BJ (cell line): ENCODE measurements at regions not wholly inside any gene's neighbourhood (a gene's known extent, or its start where the extent isn't known, plus 50 kb on each side); places are given as distances from the start of the nearest gene placed in this dataset.

Source experiments
- CTCF ChIA-PET: fragments of 350-600 bp; formaldehyde crosslinking; extraction: SDS; loops from one replicate; lab custom pipeline; 2021; ENCODE audit warnings: antibody characterized with exemption, inconsistent platforms; lab: Yijun Ruan, JAX
- POLR2A ChIA-PET: fragments of 300-600 bp; sonication (Branson Sonifier 250); formaldehyde crosslinking; extraction: SDS; loops from one replicate; lab custom pipeline; 2021; ENCODE audit warnings: antibody characterized with exemption; lab: Charles Lee
- DNase-seq: peaks from one replicate; pipeline ENCODE4 v3.0.0-alpha.2; 2011; ENCODE audit warnings: low read depth
- H3K27me3 ChIP-seq: 2 replicates; pipeline ENCODE4 v1.6.0; 2011; ENCODE audit warnings: low read length; ENCODE audit not compliant: control insufficient read depth, insufficient read depth
- H3K36me3 ChIP-seq: 2 replicates; pipeline ENCODE4 v1.5.1; 2011; ENCODE audit warnings: low read length; ENCODE audit not compliant: control insufficient read depth, insufficient read depth
- H3K4me3 ChIP-seq: 2 replicates; pipeline ENCODE4 v1.5.1; 2011; ENCODE audit warnings: low read depth, mild to moderate bottlenecking, control low read depth, low read length
- TF ChIP-seq, protein P1 (sequence below): IDR thresholded peaks from 2 replicates; pipeline ENCODE4 v1.5.1; 2011; ENCODE audit warnings: low read depth, mild to moderate bottlenecking, control low read depth, inconsistent platforms, low read length, moderate library complexity; ENCODE audit not compliant: insufficient read depth

DNA sequence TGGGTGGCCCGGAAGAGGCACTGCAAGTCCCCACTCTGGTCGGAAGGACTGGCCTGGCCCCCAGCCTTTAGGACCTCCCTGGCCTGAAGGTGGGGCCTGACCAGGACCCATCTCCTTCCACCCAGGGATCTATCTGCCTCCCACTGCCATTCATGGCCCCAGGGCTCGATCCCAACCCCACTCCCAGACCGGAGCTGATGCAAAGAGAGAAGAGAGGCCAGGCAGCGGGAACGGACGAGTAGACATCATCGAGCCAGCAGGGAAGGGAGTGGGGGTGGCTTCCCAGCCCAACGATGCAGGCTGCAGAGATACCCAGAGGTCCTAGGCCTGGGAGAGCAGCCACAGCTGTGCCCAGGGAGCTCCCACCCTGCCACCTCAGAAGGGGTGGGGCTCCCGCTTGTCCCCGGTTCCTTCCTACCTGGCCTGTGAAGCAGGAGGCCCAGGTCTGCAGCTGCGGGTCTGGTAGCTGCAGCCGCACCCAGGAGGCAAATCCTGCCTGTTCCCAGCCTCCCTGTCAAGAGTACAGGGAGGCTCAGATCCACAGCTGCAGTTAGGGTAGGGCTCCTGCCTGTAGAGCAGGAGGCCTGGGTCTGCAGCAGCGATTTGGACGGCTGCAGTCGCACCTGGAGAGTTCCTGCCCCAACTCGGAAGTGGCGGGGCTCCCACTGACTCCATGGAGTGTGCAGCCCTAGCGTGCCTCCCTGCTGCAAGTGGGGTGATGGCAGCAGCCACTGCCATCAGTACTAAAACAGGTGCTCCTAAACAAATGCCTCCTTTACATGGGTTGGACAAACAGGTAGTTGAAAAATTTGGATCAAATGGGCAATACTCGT lies 1151.0 kb upstream of the PHF14 start:
- ChIA-PET CTCF (interaction anchor here (0.7 kb wide), 1 partner anchor 32 kb away, joined by 3 read pairs; no protein-coding TSS in a partner anchor), POLR2A (no interaction called here)
- Histone ChIP-seq H3K4me3 (no peak overlapping the region), H3K27me3 (no peaks in the 10 kb centered on the region), H3K36me3 (no peaks in the 10 kb centered on the region)
- DNase-seq: no peak
- TF ChIP-seq, protein P1, sequence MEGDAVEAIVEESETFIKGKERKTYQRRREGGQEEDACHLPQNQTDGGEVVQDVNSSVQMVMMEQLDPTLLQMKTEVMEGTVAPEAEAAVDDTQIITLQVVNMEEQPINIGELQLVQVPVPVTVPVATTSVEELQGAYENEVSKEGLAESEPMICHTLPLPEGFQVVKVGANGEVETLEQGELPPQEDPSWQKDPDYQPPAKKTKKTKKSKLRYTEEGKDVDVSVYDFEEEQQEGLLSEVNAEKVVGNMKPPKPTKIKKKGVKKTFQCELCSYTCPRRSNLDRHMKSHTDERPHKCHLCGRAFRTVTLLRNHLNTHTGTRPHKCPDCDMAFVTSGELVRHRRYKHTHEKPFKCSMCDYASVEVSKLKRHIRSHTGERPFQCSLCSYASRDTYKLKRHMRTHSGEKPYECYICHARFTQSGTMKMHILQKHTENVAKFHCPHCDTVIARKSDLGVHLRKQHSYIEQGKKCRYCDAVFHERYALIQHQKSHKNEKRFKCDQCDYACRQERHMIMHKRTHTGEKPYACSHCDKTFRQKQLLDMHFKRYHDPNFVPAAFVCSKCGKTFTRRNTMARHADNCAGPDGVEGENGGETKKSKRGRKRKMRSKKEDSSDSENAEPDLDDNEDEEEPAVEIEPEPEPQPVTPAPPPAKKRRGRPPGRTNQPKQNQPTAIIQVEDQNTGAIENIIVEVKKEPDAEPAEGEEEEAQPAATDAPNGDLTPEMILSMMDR: no peak

DNA sequence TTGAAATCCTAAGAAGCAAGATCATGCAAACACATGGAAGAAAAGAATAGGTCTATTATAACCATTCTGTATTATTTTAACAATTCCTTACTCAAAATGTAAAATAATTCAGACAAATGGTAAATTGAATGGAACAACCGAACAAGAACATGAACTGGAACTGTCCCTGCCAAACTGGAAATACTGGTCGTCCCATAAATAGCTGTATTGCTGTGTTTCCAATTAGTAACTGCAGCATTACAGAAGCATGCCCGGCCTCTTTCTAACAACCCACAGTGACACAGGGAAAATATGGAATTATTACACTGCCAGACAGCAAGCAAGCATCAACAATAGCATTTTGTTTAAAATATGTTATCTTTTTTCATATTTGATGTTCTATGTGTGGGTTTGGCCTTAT lies 1138.5 kb upstream of the PHF14 start:
- no peaks in the 10 kb centered on the region for H3K36me3 ChIP-seq
- no peak overlapping the region for H3K4me3 ChIP-seq
- POLR2A ChIA-PET: no interaction called here
- no peaks in the 10 kb centered on the region for H3K27me3 ChIP-seq
- no peak for DNase-seq
- CTCF ChIA-PET: no interaction called here
- TF ChIP-seq, protein P1: no peak

- TF ChIP-seq, protein P1: no peak
- Histone ChIP-seq H3K36me3 (no peaks in the 10 kb centered on the region), H3K27me3 (no peaks in the 10 kb centered on the region), H3K4me3 (no peak overlapping the region)
- ChIA-PET CTCF (no interaction called here), POLR2A (no interaction called here)
- DNase-seq: no peak
These were observed 1137.0 kb upstream of the PHF14 start for GRCh38 chr7:9836671-9837070.

GRCh38 chr7:9842301-9842700 lies 1131.4 kb upstream of the PHF14 start:
- ChIA-PET POLR2A (no interaction called here), CTCF (no interaction called here)
- TF ChIP-seq, protein P1: no peak
- Histone ChIP-seq H3K36me3 (no peaks in the 10 kb centered on the region), H3K27me3 (no peaks in the 10 kb centered on the region), H3K4me3 (no peak overlapping the region)
- DNase-seq: no peak

- CTCF ChIA-PET: no interaction called here
These were observed 1126.8 kb upstream of the PHF14 start for GRCh38 chr7:9846902-9847301.

More at GRCh38 chr7:9846902-9847301, 1126.8 kb upstream of the PHF14 start:
- TF ChIP-seq, protein P1: no peak
- no peaks in the 10 kb centered on the region for H3K36me3 ChIP-seq
- POLR2A ChIA-PET: no interaction called here
- DNase-seq: no peak
- H3K4me3 ChIP-seq: no peak overlapping the region
- no peaks in the 10 kb centered on the region for H3K27me3 ChIP-seq
